Uterus (tissue), 2 donors: ENCODE measurements at regions not wholly inside any gene's neighbourhood (a gene's known extent, or its start where the extent isn't known, plus 50 kb on each side); places are given as distances from the start of the nearest gene placed in this dataset.

Experiments
- POLR2A ChIP-seq, 2 donors: fragments of 450-650 bp; IDR thresholded peaks; one replicate each; pipeline ENCODE4 v1.6.1; 2016; ENCODE audit warnings: antibody characterized with exemption in 2 of 2, mild to moderate bottlenecking in 1 of 2, moderate library complexity in 1 of 2
- TF ChIP-seq, protein P1 (sequence below), 4 experiments: fragments of 200-600 bp in 2 of 4; fragments of 450-650 bp in 2 of 4; sonication (generic) in 2 of 4; IDR thresholded peaks; one replicate each; pipeline ENCODE4 v1.5.1; 2016 to 2019; ENCODE audit warnings: antibody characterized with exemption in 4 of 4, mild to moderate bottlenecking in 2 of 4, moderate library complexity in 1 of 4

DNA sequence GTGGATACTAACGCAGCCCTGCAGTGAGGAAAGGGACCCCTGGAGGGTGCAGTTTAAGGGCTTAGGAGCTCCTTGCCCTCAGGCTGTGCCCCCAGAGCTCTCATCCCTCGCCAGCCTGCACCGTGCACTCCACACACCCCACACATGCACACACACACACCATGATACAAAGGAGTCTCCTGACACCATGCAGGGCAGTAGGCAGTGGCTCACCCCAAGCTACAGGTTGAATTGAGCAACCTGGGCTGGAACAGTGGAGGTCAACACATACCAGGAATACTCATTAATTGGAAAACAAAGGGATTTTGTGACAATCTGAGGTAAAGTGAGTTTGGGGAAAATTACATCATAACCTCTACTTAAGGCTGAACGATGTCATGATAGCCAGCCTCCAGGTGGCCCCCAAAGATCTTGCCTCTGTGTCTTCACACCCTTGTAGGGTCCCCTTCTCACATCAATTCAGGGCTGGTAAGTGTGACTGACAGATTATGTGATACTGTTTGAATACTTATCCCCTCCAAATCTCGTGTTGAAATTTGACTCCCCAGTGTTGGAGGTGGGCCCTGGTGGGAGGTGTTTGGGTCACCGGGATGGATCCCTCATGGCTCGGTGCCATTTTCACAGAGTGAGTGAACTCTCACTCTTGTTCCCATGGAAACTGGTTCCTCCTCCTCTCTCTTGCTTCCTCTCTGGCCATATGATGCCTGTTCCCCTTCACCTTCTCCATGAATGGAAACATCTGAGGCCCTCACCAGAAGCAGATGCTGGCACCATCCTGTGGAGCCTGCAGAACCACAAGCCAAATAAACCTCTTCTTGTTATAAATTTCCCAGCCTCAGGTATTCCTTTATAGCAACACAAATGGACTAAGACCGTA is 111.0 kb upstream of the RAB4A start:
- TF ChIP-seq, protein P1, sequence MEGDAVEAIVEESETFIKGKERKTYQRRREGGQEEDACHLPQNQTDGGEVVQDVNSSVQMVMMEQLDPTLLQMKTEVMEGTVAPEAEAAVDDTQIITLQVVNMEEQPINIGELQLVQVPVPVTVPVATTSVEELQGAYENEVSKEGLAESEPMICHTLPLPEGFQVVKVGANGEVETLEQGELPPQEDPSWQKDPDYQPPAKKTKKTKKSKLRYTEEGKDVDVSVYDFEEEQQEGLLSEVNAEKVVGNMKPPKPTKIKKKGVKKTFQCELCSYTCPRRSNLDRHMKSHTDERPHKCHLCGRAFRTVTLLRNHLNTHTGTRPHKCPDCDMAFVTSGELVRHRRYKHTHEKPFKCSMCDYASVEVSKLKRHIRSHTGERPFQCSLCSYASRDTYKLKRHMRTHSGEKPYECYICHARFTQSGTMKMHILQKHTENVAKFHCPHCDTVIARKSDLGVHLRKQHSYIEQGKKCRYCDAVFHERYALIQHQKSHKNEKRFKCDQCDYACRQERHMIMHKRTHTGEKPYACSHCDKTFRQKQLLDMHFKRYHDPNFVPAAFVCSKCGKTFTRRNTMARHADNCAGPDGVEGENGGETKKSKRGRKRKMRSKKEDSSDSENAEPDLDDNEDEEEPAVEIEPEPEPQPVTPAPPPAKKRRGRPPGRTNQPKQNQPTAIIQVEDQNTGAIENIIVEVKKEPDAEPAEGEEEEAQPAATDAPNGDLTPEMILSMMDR (IDR thresholded peaks at IDR 0.05), result no peak
- no peak for TF ChIP-seq POLR2A (IDR thresholded peaks at IDR 0.05)
